Dendritic cell treated with granulocyte-macrophage colony-stimulating factor and Interleukin-4, amounts not matched to agents 40 ng/mL and 50 ng/mL, for 4 days (primary cell): ENCODE measurements at regions not wholly inside any gene's neighbourhood (a gene's known extent, or its start where the extent isn't known, plus 50 kb on each side); places are given as distances from the start of the nearest gene placed in this dataset.
"Not testable (repeated sequence)": the region's sequence is repeated elsewhere in the genome, so short reads cannot be mapped to it uniquely, and the experiment has no call there.

Experiments used
- H3K27ac Mint-ChIP-seq: one replicate; pipeline ENCODE4 v1.8.0; 2022; ENCODE audit warnings: mild to moderate bottlenecking, mixed read lengths
- H3K27me3 Mint-ChIP-seq: one replicate; pipeline ENCODE4 v1.8.0; 2022; ENCODE audit warnings: mild to moderate bottlenecking, mixed read lengths
- H3K36me3 Mint-ChIP-seq: one replicate; pipeline ENCODE4 v1.8.0; 2022; ENCODE audit warnings: low read depth, mixed read lengths
- H3K4me1 Mint-ChIP-seq: one replicate; pipeline ENCODE4 v1.8.0; 2022; ENCODE audit warnings: low read depth, mixed read lengths
- H3K4me3 Mint-ChIP-seq: one replicate; pipeline ENCODE4 v1.8.0; 2022; ENCODE audit warnings: mild to moderate bottlenecking, moderate library complexity, mixed read lengths
- H3K9me3 Mint-ChIP-seq: one replicate; pipeline ENCODE4 v1.8.0; 2022; ENCODE audit warnings: mixed read lengths
- intact Hi-C: fragments of 100-400 bp; cut with micrococcal nuclease; formaldehyde crosslinking; loops from one replicate; pipeline ENCODE4 v1.15.0; 2022

- intact Hi-C loops, result no loop called here
- no peaks in the 10 kb centered on the region for H3K9me3 Mint-ChIP-seq
These were observed 294.1 kb upstream of the TNC start for GRCh38 chr9:115411993-115412452.

DNA sequence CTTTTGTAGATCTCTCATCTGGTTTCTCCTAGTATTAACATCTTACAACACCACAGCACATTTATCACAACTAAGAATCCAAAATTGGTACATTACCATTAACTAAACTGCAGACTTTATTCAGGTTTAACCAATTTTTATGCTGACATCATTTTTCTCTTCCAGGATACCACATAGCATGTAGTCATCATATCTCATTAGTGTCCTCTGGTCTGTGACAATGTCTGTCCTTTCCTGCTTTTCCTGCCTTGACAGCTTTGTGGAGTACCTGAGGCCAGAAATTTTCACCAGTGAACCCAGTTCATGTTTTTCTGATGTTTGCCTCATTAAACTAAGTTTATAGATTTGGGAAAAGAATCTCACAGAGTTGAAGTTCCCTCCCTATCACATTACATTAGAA lies 294.7 kb upstream of the TNC start:
- Mint-ChIP-seq H3K4me1 (no peaks in the 10 kb centered on the region), H3K4me3 (no peak overlapping the region), H3K9me3 (no peaks in the 10 kb centered on the region), H3K36me3 (no peaks in the 10 kb centered on the region), H3K27ac (no peak overlapping the region), H3K27me3 (peaks cover 1% of the 10 kb centered on the region)
- intact Hi-C loops, result no loop called here

More at GRCh38 chr9:115411993-115412452, 294.1 kb upstream of the TNC start:
- H3K27me3 Mint-ChIP-seq, result peaks cover 1% of the 10 kb centered on the region
- no peaks in the 10 kb centered on the region for H3K36me3 Mint-ChIP-seq
- no peaks in the 10 kb centered on the region for H3K4me1 Mint-ChIP-seq
- H3K4me3 Mint-ChIP-seq, result no peak overlapping the region
- H3K27ac Mint-ChIP-seq, result no peak overlapping the region

GRCh38 chr9:115413304-115413703 lies 295.3 kb upstream of the TNC start:
- H3K27ac Mint-ChIP-seq, result no peak overlapping the region
- H3K36me3 Mint-ChIP-seq, result no peaks in the 10 kb centered on the region
- no peak overlapping the region for H3K4me3 Mint-ChIP-seq
- intact Hi-C loops, result no loop called here
- H3K27me3 Mint-ChIP-seq, result peaks cover 1% of the 10 kb centered on the region
- no peaks in the 10 kb centered on the region for H3K4me1 Mint-ChIP-seq
- H3K9me3 Mint-ChIP-seq, result no peaks in the 10 kb centered on the region

DNA sequence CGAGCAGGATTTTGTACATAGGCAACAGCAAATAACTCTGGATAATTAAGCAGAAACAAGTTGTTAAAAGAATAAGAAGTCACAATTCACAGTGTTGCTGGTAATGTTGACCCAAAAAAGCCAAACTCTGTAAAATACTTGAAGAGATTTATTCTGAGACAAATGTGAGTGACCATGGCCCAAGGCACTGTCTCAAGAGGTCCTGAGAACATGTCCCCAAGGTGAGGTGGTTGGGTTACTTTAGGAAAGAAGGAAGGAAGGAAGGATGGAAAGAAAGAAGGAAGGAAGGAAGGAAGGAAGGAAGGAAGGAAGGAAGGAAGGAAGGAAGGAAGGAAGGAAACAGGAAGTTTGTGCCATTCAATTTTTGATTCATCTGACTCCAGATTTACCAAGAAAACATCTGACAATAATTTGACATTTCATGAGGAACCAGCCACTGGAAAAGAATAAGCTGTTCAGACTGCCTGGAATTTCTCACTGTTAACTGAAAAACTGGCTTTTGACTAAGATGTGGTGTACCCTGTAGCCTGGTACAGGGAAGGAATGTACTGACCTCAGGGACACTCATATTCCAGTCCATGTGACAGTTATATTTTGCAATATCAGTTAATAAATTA lies 295.9 kb upstream of the TNC start:
- intact Hi-C loops, result no loop called here
- H3K27me3 Mint-ChIP-seq, result peaks cover 1% of the 10 kb centered on the region
- no peaks in the 10 kb centered on the region for H3K9me3 Mint-ChIP-seq
- no peaks in the 10 kb centered on the region for H3K36me3 Mint-ChIP-seq
- no peak overlapping the region for H3K4me3 Mint-ChIP-seq
- H3K27ac Mint-ChIP-seq, result no peak overlapping the region
- no peaks in the 10 kb centered on the region for H3K4me1 Mint-ChIP-seq

GRCh38 chr9:115414561-115414960 lies 296.6 kb upstream of the TNC start:
- intact Hi-C loops, result no loop called here
- H3K36me3 Mint-ChIP-seq, result no peaks in the 10 kb centered on the region
- no peak overlapping the region for H3K4me3 Mint-ChIP-seq
- no peaks in the 10 kb centered on the region for H3K27me3 Mint-ChIP-seq
- H3K9me3 Mint-ChIP-seq, result no peaks in the 10 kb centered on the region
- H3K27ac Mint-ChIP-seq, result no peak overlapping the region
- no peaks in the 10 kb centered on the region for H3K4me1 Mint-ChIP-seq

DNA sequence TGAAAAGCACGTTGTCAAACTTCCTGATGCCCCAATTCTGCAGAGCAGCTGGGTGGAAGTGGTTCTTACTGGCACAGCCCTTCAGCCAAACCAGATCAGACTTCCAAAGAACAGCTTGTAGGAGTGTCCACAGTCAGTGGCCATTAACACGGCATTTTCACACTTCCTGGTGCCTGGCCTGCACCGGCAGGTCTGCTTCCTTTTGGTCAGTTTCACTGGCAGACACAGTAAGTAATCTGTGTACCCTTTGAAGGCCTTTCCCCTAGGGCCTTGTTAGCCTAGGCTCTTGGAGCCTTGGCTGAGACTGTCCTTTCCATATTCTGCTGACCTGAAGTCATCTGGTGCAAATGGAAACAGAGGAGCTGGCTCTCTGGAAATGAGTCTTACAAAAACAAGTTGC lies 297.5 kb upstream of the TNC start:
- Mint-ChIP-seq H3K4me3 (no peak overlapping the region), H3K4me1 (no peaks in the 10 kb centered on the region), H3K27ac (no peak overlapping the region), H3K36me3 (no peaks in the 10 kb centered on the region), H3K9me3 (peaks cover 3% of the 10 kb centered on the region), H3K27me3 (no peaks in the 10 kb centered on the region)
- intact Hi-C loops, result no loop called here

GRCh38 chr9:115416299-115416698 lies 298.3 kb upstream of the TNC start:
- H3K4me1 Mint-ChIP-seq, result no peaks in the 10 kb centered on the region
- H3K4me3 Mint-ChIP-seq, result no peak overlapping the region
- H3K36me3 Mint-ChIP-seq, result no peaks in the 10 kb centered on the region
- H3K27ac Mint-ChIP-seq, result no peak overlapping the region
- H3K9me3 Mint-ChIP-seq, result peaks cover 8% of the 10 kb centered on the region
- intact Hi-C loops, result no loop called here
- H3K27me3 Mint-ChIP-seq, result no peaks in the 10 kb centered on the region

DNA sequence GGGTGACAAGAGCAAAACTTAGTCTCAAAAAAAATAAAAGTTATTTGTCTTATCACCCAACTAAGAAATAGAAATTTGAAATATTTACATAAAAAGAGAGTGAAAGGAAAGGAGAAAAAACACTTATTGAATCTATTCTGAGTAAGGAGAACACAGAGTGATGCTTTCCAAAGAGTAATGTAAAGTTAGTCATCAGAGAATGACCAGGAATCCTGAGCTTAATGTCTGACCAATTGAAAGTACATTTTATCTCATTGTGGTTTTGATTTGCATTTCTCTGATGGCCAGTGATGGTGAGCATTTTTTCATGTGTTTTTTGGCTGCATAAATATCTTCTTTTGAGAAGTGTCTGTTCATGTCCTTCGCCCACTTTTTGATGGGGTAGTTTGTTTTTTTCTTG lies 300.2 kb upstream of the TNC start:
- H3K4me3 Mint-ChIP-seq, intact Hi-C loops, H3K4me1 Mint-ChIP-seq, H3K27me3 Mint-ChIP-seq, H3K27ac Mint-ChIP-seq, H3K36me3 Mint-ChIP-seq: not testable (repeated sequence)
- H3K9me3 Mint-ChIP-seq, result peaks cover 15% of the 10 kb centered on the region

DNA sequence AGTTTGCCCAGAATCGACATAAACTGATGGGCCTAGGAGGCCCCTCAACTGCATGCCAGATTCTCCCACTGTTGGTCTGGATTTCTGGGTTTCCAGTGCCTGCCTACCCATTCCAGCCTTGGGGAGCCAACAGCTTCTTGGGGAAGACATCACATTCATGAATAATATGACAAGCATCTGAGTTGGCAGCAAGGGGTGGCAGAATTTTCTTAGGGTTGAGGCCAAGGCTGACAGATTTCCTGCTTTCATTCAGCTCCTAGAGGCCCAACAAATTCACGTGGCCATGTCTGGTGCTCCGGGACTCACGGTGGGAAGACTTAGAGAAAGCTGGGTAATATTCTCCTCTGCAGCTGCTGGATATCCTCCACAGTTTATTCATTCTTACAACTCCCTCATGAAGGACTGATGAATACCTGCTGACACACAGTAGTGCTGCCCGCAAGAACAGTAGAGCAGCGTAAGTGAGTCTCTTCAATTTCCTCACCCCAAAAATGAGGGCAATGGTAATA lies 305.0 kb upstream of the TNC start:
- Mint-ChIP-seq H3K4me3 (no peak overlapping the region), H3K9me3 (peaks cover 51% of the 10 kb centered on the region), H3K4me1 (no peaks in the 10 kb centered on the region), H3K27ac (no peak overlapping the region), H3K27me3 (no peaks in the 10 kb centered on the region), H3K36me3 (no peaks in the 10 kb centered on the region)
- intact Hi-C loops, result no loop called here

- H3K4me3 Mint-ChIP-seq, result no peak overlapping the region
These were observed 305.7 kb upstream of the TNC start for GRCh38 chr9:115423646-115424045.

DNA sequence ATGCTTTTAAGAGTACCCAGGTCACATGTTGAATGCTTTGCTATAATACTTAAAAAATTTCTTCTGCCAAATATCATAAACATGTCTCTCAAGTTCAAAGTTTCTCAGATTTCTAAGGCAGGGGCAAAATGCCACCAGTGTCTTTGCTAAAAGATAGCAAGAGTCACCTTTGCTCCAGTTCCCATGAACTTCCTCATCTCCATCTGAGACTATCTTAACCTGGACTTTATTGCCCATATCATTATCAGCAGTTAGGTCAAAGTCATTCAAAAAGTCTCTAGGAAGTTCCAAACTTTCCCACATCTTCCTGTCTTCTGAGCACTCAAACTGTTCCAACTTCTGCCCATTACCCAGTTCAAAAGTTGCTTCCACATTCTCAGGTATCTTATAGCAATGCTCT lies 307.6 kb upstream of the TNC start:
- H3K4me1 Mint-ChIP-seq, result no peaks in the 10 kb centered on the region
- no peak overlapping the region for H3K4me3 Mint-ChIP-seq
- intact Hi-C loops, result no loop called here
- H3K27me3 Mint-ChIP-seq, result no peaks in the 10 kb centered on the region
- H3K9me3 Mint-ChIP-seq, result peaks cover 46% of the 10 kb centered on the region
- no peak overlapping the region for H3K27ac Mint-ChIP-seq
- no peaks in the 10 kb centered on the region for H3K36me3 Mint-ChIP-seq

More at GRCh38 chr9:115423646-115424045, 305.7 kb upstream of the TNC start:
- H3K27ac Mint-ChIP-seq, result no peak overlapping the region
- H3K4me1 Mint-ChIP-seq, result no peaks in the 10 kb centered on the region
- H3K27me3 Mint-ChIP-seq, result no peaks in the 10 kb centered on the region
- peaks cover 51% of the 10 kb centered on the region for H3K9me3 Mint-ChIP-seq
- intact Hi-C loops, result no loop called here
- no peaks in the 10 kb centered on the region for H3K36me3 Mint-ChIP-seq

GRCh38 chr9:115437418-115437817 lies 319.5 kb upstream of the TNC start:
- Mint-ChIP-seq H3K27ac (no peak overlapping the region), H3K9me3 (no peaks in the 10 kb centered on the region), H3K4me1 (no peaks in the 10 kb centered on the region), H3K27me3 (no peaks in the 10 kb centered on the region), H3K4me3 (no peak overlapping the region), H3K36me3 (no peaks in the 10 kb centered on the region)
- intact Hi-C loops, result no loop called here

GRCh38 chr9:115439641-115440040 lies 321.7 kb upstream of the TNC start:
- no peaks in the 10 kb centered on the region for H3K4me1 Mint-ChIP-seq
- no peaks in the 10 kb centered on the region for H3K36me3 Mint-ChIP-seq
- H3K4me3 Mint-ChIP-seq, result no peak overlapping the region
- H3K27me3 Mint-ChIP-seq, result no peaks in the 10 kb centered on the region
- no peaks in the 10 kb centered on the region for H3K9me3 Mint-ChIP-seq
- no peak overlapping the region for H3K27ac Mint-ChIP-seq
- intact Hi-C loops, result no loop called here

DNA sequence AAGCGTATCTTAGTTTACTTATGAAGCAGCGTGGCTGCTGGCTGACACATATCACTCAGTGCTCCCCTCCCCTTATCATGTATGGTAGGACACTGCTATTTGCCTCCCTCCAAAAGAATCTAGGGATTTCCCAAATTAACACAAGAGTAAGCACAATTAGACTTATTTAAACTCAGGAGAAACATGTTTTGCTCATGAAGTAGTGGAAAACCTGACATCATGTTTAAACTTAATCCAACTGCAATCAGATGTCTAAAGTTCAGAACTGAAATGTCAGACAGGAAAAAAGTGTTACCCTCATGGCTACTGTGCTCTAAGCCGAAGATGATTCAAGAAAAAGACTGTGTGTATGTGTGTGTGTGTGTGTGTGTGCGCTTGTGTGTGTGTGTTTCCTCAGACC lies 324.1 kb upstream of the TNC start:
- H3K4me3 Mint-ChIP-seq, result no peak overlapping the region
- no peaks in the 10 kb centered on the region for H3K9me3 Mint-ChIP-seq
- H3K27ac Mint-ChIP-seq, result no peak overlapping the region
- H3K4me1 Mint-ChIP-seq, result no peaks in the 10 kb centered on the region
- no peaks in the 10 kb centered on the region for H3K27me3 Mint-ChIP-seq
- intact Hi-C loops, result no loop called here
- H3K36me3 Mint-ChIP-seq, result no peaks in the 10 kb centered on the region

DNA sequence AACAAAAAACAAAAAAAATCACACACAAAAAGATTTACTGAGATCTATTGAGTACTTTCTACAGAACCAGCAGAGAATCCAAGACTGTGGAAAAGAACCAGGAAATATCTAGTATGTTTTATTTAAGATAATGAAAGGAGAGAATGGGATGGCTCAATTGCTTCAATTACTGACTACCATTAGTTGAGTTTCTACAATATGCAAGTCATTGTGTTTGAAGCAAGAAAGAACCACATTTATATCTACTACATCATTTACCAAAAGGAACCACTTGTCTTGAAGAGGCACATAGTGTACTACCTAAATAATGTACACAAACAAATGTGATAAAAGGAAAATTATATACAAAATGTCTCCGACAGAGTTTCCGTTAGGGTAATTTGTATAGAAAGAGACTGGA lies 325.9 kb upstream of the TNC start:
- Mint-ChIP-seq H3K9me3 (no peaks in the 10 kb centered on the region), H3K4me3 (no peak overlapping the region), H3K27me3 (no peaks in the 10 kb centered on the region), H3K36me3 (no peaks in the 10 kb centered on the region), H3K4me1 (no peaks in the 10 kb centered on the region), H3K27ac (no peak overlapping the region)
- intact Hi-C loops, result no loop called here
